SU-DHL-6 (cell line): ENCODE measurements at regions not wholly inside any gene's neighbourhood (a gene's known extent, or its start where the extent isn't known, plus 50 kb on each side); places are given as distances from the start of the nearest gene placed in this dataset.

Experiments used
- H2AFZ ChIP-seq: fragments of 200-600 bp; sonication (generic); 2 replicates; pipeline ENCODE4 v1.6.1; 2014; ENCODE audit warnings: low read depth, mild to moderate bottlenecking, moderate library complexity, mixed read lengths, antibody characterized with exemption, low read length; ENCODE audit not compliant: severe bottlenecking
- H3F3A ChIP-seq: fragments of 200-600 bp; shearing (Covaris generic); 2 replicates; pipeline ENCODE4 v1.6.0; 2016; ENCODE audit warnings: antibody characterized with exemption, mild to moderate bottlenecking; ENCODE audit not compliant: insufficient read depth
- H3K27ac ChIP-seq: fragments of 200-600 bp; sonication (generic); 2 replicates; pipeline ENCODE4 v1.5.1; 2016; ENCODE audit warnings: low read depth, mild to moderate bottlenecking, low read length, moderate library complexity, mixed read lengths
- H3K27me3 ChIP-seq: fragments of 200-600 bp; sonication (generic), shearing (Covaris generic); 2 replicates; pipeline ENCODE4 v1.6.0; 2014; ENCODE audit warnings: mild to moderate bottlenecking, low read length
- H3K36me3 ChIP-seq: fragments of 200-600 bp; sonication (generic); 2 replicates; pipeline ENCODE4 v1.6.1; 2014; ENCODE audit warnings: mild to moderate bottlenecking, low read length, mixed read lengths
- H3K4me2 ChIP-seq: fragments of 300-600, 200-600 bp; shearing (Covaris generic), sonication (generic); 2 replicates; pipeline ENCODE4 v1.6.0; 2014; ENCODE audit warnings: low read length, low read depth, mild to moderate bottlenecking; ENCODE audit not compliant: poor library complexity, severe bottlenecking
- H3K4me3 ChIP-seq: fragments of 200-600 bp; sonication (generic); 2 replicates; pipeline ENCODE4 v1.5.1; 2014; ENCODE audit warnings: antibody characterized with exemption, low read length, mild to moderate bottlenecking, mixed read lengths; ENCODE audit not compliant: insufficient read depth, poor library complexity, severe bottlenecking
- H3K79me2 ChIP-seq: fragments of 200-600 bp; sonication (generic); 2 replicates; pipeline ENCODE4 v1.6.1; 2014; ENCODE audit warnings: mild to moderate bottlenecking, low read length, moderate library complexity; ENCODE audit not compliant: insufficient read depth
- H3K9ac ChIP-seq: fragments of 200-600 bp; sonication (generic); 2 replicates; pipeline ENCODE4 v1.7.0; 2014; ENCODE audit warnings: mild to moderate bottlenecking, low read length
- H3K9me2 ChIP-seq: fragments of 200-600 bp; sonication (generic); replicated peaks from 2 replicates; pipeline ENCODE4 v1.6.1; 2014; ENCODE audit warnings: low read length; ENCODE audit not compliant: insufficient read depth
- H3K9me3 ChIP-seq: fragments of 200-600 bp; sonication (generic); 2 replicates; pipeline ENCODE4 v1.6.1; 2014; ENCODE audit warnings: low read length, mixed read lengths; ENCODE audit not compliant: insufficient read depth
- H4K20me1 ChIP-seq: fragments of 200-600 bp; sonication (generic); 2 replicates; pipeline ENCODE4 v1.6.1; 2014; ENCODE audit warnings: low read depth, mild to moderate bottlenecking, antibody characterized with exemption, low read length, moderate library complexity, mixed read lengths
- EZH2phosphoT487 ChIP-seq: fragments of 200-600 bp; sonication (generic), shearing (Covaris generic); conservative IDR thresholded peaks from 2 replicates; pipeline ENCODE4 v1.6.1; 2018; ENCODE audit warnings: mild to moderate bottlenecking, antibody characterized with exemption, low read length, moderate library complexity, mixed read lengths
- TF ChIP-seq, protein P1 (sequence below): fragments of 200-600 bp; sonication (generic); IDR thresholded peaks from one replicate; pipeline ENCODE4 v1.5.1; 2017; ENCODE audit warnings: antibody characterized with exemption, mild to moderate bottlenecking, low read length, moderate library complexity; ENCODE audit not compliant: insufficient read depth, poor library complexity, severe bottlenecking

- Histone ChIP-seq H3K4me3 (no peak overlapping the region), H3K27ac (no peak overlapping the region), H3K79me2 (no peaks in the 10 kb centered on the region), H3K4me2 (no peak overlapping the region), H2AFZ (no peak overlapping the region), H3F3A (no peaks in the 10 kb centered on the region), H3K9me2 (no peaks in the 10 kb centered on the region), H3K9me3 (no peaks in the 10 kb centered on the region), H3K27me3 (no peaks in the 10 kb centered on the region), H4K20me1 (no peaks in the 10 kb centered on the region), H3K9ac (no peak overlapping the region), H3K36me3 (no peaks in the 10 kb centered on the region)
- TF ChIP-seq, protein P1, sequence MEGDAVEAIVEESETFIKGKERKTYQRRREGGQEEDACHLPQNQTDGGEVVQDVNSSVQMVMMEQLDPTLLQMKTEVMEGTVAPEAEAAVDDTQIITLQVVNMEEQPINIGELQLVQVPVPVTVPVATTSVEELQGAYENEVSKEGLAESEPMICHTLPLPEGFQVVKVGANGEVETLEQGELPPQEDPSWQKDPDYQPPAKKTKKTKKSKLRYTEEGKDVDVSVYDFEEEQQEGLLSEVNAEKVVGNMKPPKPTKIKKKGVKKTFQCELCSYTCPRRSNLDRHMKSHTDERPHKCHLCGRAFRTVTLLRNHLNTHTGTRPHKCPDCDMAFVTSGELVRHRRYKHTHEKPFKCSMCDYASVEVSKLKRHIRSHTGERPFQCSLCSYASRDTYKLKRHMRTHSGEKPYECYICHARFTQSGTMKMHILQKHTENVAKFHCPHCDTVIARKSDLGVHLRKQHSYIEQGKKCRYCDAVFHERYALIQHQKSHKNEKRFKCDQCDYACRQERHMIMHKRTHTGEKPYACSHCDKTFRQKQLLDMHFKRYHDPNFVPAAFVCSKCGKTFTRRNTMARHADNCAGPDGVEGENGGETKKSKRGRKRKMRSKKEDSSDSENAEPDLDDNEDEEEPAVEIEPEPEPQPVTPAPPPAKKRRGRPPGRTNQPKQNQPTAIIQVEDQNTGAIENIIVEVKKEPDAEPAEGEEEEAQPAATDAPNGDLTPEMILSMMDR, result no peak
- TF ChIP-seq EZH2phosphoT487, result no peak
Measured at GRCh38 chr9:110041452-110041851, 166.5 kb downstream of the C9orf152 start.

DNA sequence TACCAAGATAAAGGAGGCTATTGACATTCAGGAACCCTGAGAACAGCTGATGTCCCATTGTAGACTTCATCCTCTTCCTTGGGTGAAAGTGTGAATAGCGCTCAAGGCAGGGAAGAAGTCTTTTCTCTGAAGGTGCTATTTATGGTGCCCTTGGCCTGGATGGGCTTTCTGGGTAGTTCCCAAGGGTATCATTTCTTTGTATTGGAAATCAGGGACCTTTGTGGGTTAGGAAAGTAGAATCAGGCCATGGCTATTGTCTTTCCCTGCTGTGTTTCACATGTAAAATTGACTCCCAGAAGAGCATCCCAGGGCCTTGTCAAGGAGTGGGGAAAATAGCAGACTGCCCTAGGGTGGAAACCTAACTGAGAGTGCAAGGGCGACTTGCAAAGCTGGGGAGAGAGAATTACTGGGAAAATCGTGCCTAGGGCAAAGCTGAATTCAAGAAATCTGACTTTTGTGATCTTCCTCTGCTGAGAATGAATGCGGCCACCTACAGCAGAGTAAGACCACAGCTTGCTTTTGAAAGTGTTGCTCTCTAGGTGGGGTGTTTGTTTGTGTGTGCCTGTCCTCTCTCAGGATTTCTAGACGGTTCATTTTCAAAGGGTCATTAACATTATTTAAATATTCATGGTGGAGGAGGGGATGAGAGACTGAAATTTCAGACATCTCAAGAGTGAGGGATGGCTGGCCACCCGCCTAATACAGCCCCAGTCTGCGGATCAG lies 160.6 kb downstream of the C9orf152 start:
- peak overlapping the region; percentile 82 for H3K4me2 ChIP-seq
- TF ChIP-seq, protein P1, result no peak
- no peak for TF ChIP-seq EZH2phosphoT487
- H3K36me3 ChIP-seq, result peaks cover 9% of the 10 kb centered on the region; the same call in 1 of the 2 replicates
- no peaks in the 10 kb centered on the region for H3K9me2 ChIP-seq
- no peaks in the 10 kb centered on the region for H3K27me3 ChIP-seq
- H3K79me2 ChIP-seq, result peaks cover 39% of the 10 kb centered on the region
- H3K9ac ChIP-seq, result peak overlapping the region; percentile 94
- H3K4me3 ChIP-seq, result peak overlapping the region; percentile 89
- H4K20me1 ChIP-seq, result peaks cover 6% of the 10 kb centered on the region
- no peaks in the 10 kb centered on the region for H3K9me3 ChIP-seq
- peak overlapping the region; percentile 17; the same call in 1 of the 2 replicates for H3K27ac ChIP-seq
- peak overlapping the region; percentile 69 for H2AFZ ChIP-seq
- H3F3A ChIP-seq, result 0 out of 2 replicates have a peak, but pooled peaks cover 4% of the 10 kb centered on the region

DNA sequence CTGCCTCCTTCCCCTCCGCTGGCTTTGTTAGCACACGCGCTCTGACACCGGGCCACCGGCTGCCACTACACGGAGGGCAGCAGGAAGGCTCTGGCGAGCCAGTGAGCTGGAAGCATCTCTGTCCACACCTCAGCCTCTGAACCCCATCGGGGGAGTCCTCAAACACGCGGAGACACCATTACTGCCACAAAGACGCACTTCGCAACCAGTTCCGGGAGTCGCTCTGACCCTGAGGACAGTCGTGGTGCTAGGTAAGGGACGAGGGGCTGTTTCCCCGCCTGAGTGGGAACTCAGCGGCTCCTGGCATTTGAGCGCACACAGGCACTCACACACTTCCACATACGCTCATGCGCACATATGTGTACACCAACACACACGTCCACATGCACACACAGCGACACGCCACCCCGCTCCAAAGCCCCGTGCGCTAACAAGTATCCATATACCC lies 160.0 kb downstream of the C9orf152 start:
- H3K27me3 ChIP-seq, result no peaks in the 10 kb centered on the region
- TF ChIP-seq EZH2phosphoT487, result no peak
- TF ChIP-seq, protein P1, result no peak
- peak overlapping the region; percentile 94 for H3K9ac ChIP-seq
- H3K4me3 ChIP-seq, result peak overlapping the region; percentile 89
- peaks cover 45% of the 10 kb centered on the region for H3K79me2 ChIP-seq
- H4K20me1 ChIP-seq, result peaks cover 7% of the 10 kb centered on the region
- peak overlapping the region; percentile 82 for H3K4me2 ChIP-seq
- H3K9me3 ChIP-seq, result no peaks in the 10 kb centered on the region
- H3K9me2 ChIP-seq, result no peaks in the 10 kb centered on the region
- H2AFZ ChIP-seq, result peak overlapping the region; percentile 69
- peak overlapping the region; percentile 17 for H3K27ac ChIP-seq
- H3K36me3 ChIP-seq, result peaks cover 12% of the 10 kb centered on the region; the same call in 1 of the 2 replicates
- 0 out of 2 replicates have a peak, but pooled peaks cover 8% of the 10 kb centered on the region for H3F3A ChIP-seq
